ENCODE measurements at regions not wholly inside any gene's neighbourhood (a gene's known extent, or its start where the extent isn't known, plus 50 kb on each side); places are given as distances from the start of the nearest gene placed in this dataset.

DNA sequence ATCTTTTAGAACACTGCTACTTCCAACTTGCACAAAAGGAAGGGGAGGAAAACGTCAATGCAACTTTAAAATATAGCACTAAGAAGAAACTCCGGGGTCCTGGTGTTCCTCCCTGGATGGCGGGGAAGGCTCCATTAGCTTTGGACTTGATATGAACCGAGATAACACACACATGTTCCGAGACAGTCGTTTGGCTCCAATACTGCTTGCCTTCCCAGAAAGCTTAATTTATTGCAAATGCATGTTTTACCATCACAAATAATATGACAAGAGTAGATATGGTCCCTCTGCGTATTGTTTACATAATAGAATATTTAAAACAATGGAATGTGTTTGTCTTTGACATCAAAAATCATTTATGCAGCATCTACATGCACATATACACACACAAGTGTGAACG lies 87.6 kb upstream of the CLMN start:
- TF ChIP-seq ZFP30 (CRISPR knock-in tag; IDR thresholded peaks at IDR 0.05) (no peak), TCF4 (CRISPR knock-in tag; IDR thresholded peaks at IDR 0.05; ENCODE audit: borderline replicate concordance) (peak; percentile 85), GLIS3 (CRISPR knock-in tag; IDR thresholded peaks at IDR 0.05) (no peak), RARB (CRISPR knock-in tag; IDR thresholded peaks at IDR 0.05) (no peak), OSR1 (CRISPR knock-in tag; IDR thresholded peaks at IDR 0.05) (no peak)
- TF ChIP-seq, protein P1, sequence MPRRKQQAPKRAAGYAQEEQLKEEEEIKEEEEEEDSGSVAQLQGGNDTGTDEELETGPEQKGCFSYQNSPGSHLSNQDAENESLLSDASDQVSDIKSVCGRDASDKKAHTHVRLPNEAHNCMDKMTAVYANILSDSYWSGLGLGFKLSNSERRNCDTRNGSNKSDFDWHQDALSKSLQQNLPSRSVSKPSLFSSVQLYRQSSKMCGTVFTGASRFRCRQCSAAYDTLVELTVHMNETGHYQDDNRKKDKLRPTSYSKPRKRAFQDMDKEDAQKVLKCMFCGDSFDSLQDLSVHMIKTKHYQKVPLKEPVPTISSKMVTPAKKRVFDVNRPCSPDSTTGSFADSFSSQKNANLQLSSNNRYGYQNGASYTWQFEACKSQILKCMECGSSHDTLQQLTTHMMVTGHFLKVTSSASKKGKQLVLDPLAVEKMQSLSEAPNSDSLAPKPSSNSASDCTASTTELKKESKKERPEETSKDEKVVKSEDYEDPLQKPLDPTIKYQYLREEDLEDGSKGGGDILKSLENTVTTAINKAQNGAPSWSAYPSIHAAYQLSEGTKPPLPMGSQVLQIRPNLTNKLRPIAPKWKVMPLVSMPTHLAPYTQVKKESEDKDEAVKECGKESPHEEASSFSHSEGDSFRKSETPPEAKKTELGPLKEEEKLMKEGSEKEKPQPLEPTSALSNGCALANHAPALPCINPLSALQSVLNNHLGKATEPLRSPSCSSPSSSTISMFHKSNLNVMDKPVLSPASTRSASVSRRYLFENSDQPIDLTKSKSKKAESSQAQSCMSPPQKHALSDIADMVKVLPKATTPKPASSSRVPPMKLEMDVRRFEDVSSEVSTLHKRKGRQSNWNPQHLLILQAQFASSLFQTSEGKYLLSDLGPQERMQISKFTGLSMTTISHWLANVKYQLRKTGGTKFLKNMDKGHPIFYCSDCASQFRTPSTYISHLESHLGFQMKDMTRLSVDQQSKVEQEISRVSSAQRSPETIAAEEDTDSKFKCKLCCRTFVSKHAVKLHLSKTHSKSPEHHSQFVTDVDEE (CRISPR knock-in tag; IDR thresholded peaks at IDR 0.05): peak; percentile 95; the same call in 1 of the 2 replicates
- TF ChIP-seq, protein P2, sequence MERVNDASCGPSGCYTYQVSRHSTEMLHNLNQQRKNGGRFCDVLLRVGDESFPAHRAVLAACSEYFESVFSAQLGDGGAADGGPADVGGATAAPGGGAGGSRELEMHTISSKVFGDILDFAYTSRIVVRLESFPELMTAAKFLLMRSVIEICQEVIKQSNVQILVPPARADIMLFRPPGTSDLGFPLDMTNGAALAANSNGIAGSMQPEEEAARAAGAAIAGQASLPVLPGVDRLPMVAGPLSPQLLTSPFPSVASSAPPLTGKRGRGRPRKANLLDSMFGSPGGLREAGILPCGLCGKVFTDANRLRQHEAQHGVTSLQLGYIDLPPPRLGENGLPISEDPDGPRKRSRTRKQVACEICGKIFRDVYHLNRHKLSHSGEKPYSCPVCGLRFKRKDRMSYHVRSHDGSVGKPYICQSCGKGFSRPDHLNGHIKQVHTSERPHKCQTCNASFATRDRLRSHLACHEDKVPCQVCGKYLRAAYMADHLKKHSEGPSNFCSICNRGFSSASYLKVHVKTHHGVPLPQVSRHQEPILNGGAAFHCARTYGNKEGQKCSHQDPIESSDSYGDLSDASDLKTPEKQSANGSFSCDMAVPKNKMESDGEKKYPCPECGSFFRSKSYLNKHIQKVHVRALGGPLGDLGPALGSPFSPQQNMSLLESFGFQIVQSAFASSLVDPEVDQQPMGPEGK (CRISPR knock-in tag; IDR thresholded peaks at IDR 0.05; ENCODE audit: borderline replicate concordance): no peak
- TF ChIP-seq, protein P3, sequence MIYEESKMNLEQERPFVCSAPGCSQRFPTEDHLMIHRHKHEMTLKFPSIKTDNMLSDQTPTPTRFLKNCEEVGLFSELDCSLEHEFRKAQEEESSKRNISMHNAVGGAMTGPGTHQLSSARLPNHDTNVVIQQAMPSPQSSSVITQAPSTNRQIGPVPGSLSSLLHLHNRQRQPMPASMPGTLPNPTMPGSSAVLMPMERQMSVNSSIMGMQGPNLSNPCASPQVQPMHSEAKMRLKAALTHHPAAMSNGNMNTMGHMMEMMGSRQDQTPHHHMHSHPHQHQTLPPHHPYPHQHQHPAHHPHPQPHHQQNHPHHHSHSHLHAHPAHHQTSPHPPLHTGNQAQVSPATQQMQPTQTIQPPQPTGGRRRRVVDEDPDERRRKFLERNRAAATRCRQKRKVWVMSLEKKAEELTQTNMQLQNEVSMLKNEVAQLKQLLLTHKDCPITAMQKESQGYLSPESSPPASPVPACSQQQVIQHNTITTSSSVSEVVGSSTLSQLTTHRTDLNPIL (CRISPR knock-in tag; IDR thresholded peaks at IDR 0.05; ENCODE audit: low read depth): no peak
